Fibroblast of lung (primary cell): ENCODE measurements at regions not wholly inside any gene's neighbourhood (a gene's known extent, or its start where the extent isn't known, plus 50 kb on each side); places are given as distances from the start of the nearest gene placed in this dataset.

Source experiments
- EZH2 ChIP-seq: IDR thresholded peaks from 2 replicates; pipeline ENCODE4 v1.5.1; 2012; ENCODE audit warnings: low read length, control low read depth, mild to moderate bottlenecking; ENCODE audit errors: missing control alignments
- TF ChIP-seq, protein P1 (sequence below), 2 donors: IDR thresholded peaks in 1 of 2; conservative IDR thresholded peaks in 1 of 2; 1 replicate in 1 of 2; 2 replicates in 1 of 2; pipeline ENCODE4 v1.5.1; 2011 to 2012; ENCODE audit warnings: low read length in 2 of 2, control low read depth in 1 of 2, inconsistent platforms in 1 of 2, low read depth in 1 of 2, mild to moderate bottlenecking in 1 of 2

DNA sequence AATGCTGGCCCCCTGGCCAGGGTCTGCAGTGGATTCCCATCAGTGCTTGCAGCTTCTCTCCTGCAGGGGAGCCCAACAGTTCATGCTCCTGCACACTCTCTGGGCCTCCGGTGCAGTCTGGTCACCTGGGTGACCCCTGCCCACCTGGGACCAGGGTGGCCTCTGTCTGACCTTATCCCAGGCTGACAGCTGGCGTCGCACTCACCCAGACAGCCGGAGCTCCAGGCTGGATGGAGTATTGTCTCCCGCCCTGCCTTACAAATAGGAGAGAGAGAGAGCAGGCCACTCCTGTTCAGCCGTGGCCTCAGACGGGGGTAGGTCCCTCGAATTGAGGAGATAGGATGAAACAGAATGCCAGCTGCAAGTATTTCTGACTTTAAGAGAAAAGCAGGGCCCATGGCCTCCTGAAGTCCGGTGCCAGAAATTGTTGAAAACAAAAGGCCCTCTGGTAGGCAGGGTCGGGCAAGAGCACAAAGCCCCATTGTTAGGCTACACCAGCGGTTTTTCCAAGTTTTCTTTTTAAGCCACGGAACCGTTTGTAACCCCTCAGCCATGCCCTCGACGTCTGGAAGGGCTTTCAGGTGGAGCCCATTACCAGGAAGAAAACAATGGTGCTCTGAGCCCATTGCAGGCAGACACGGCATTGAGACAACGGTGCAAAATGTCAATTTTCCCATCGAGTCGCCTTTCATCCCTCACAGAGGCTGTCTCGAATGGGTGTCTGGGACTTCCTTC lies 258.4 kb downstream of the BCL11A start:
- TF ChIP-seq, protein P1, sequence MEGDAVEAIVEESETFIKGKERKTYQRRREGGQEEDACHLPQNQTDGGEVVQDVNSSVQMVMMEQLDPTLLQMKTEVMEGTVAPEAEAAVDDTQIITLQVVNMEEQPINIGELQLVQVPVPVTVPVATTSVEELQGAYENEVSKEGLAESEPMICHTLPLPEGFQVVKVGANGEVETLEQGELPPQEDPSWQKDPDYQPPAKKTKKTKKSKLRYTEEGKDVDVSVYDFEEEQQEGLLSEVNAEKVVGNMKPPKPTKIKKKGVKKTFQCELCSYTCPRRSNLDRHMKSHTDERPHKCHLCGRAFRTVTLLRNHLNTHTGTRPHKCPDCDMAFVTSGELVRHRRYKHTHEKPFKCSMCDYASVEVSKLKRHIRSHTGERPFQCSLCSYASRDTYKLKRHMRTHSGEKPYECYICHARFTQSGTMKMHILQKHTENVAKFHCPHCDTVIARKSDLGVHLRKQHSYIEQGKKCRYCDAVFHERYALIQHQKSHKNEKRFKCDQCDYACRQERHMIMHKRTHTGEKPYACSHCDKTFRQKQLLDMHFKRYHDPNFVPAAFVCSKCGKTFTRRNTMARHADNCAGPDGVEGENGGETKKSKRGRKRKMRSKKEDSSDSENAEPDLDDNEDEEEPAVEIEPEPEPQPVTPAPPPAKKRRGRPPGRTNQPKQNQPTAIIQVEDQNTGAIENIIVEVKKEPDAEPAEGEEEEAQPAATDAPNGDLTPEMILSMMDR (conservative IDR thresholded peaks at IDR 0.05 in 1 of 2, IDR thresholded peaks at IDR 0.05 in 1 of 2; ENCODE audit: low read depth in 1 of 2, low read length in 2 of 2): no peak
- no peak for TF ChIP-seq EZH2
